Hindlimb muscle (tissue), 1 donor: ENCODE measurements at regions not wholly inside any gene's neighbourhood (a gene's known extent, or its start where the extent isn't known, plus 50 kb on each side); places are given as distances from the start of the nearest gene placed in this dataset.

Experiments used
- DNase-seq: peaks from one replicate; pipeline ENCODE4 v3.0.0-alpha.2; 2013

- DNase-seq = no peak
Observed at GRCh38 chr5:174235221-174236011, 189.9 kb downstream of the NSG2 start.

- no peak for DNase-seq
Observed at GRCh38 chr5:174236070-174236469, 190.6 kb downstream of the NSG2 start.

DNA sequence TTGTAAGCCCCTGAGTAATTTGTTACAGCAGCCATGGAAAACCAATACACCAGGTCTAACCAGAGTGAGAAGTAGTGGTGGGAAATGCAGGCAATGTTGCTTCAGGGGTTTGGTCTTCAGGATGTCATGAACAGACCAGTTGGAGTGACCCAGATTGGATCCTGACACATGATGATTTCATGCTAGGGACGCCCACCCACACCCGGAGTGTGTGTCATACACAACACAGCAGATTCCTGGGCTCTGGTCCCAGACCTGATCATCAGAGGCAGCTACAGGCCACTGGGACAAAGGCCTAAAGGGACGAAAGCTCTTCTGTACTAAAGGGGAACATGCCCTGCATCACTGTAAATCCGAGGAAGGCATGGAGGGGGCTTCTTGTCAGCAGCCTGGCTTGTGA lies 194.2 kb downstream of the NSG2 start:
- no peak for DNase-seq

- no peak for DNase-seq
Observed at GRCh38 chr5:174242573-174242972, 197.1 kb downstream of the NSG2 start.

DNA sequence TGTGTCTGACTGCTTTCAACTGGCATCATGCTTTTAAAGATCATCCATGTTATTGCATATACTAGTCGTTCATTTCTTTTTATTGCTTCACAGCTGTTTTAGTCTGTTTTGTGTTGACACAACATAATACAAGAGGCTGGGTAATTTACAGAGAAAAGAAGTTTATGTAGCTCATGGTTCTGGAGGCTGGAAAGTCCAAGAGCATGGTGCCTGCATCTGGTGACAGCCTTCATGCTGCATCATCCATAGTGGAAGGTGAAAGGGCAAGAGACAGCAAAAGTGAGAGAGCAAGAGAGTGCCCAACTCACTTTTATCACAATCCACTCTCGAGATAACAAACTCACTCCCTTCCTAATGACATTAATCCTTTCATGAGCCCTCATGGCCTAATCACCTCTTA lies 198.4 kb downstream of the NSG2 start:
- no peak for DNase-seq

- DNase-seq = peak; percentile 40
Observed at GRCh38 chr5:174245516-174246075, 200.1 kb downstream of the NSG2 start.

DNA sequence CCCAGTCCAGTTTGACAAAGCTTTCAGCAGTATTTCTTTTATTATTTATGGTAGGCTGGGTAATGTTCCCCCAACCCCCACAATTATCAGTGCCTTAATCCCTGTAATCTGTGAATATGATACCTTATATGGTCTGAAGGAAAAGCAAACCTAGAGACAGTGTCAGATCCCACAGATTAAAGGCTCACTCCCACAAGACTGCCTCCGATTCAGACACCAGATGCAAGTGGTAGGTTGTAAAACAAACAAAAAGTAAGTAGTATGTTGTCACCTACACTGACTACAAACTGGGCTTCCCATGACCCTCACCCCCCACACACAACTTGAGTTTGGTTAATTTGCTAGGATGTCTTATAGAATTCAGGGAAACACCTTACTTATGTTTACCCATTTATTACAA lies 201.2 kb downstream of the NSG2 start:
- no peak for DNase-seq

DNA sequence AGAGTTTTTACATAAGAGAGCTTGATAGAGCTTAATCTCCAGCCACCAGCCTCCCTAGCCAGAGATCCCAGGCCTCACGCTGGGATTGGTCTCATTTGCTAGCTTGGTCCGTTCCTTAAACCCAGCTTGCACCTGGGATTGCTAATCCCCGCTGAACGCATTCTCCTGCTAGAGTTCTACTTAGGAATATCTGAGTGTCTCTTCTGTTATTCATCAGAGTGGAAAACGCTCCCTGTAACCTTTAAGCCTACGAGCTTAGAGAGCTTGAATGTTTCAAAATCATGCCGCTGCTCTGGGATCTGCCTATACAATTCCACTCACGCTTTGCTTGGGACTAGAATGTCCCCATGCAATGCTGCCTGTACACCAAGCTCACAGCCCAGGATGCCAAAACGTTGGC lies 201.8 kb downstream of the NSG2 start:
- no peak for DNase-seq

- no peak for DNase-seq
Observed at GRCh38 chr5:174251305-174252000, 205.9 kb downstream of the NSG2 start.

- DNase-seq = no peak
Observed at GRCh38 chr5:174252121-174252520, 206.6 kb downstream of the NSG2 start.

- no peak for DNase-seq
Observed at GRCh38 chr5:174259696-174260420, 214.4 kb downstream of the NSG2 start.

GRCh38 chr5:174271316-174271715 lies 225.8 kb downstream of the NSG2 start:
- DNase-seq = no peak

DNA sequence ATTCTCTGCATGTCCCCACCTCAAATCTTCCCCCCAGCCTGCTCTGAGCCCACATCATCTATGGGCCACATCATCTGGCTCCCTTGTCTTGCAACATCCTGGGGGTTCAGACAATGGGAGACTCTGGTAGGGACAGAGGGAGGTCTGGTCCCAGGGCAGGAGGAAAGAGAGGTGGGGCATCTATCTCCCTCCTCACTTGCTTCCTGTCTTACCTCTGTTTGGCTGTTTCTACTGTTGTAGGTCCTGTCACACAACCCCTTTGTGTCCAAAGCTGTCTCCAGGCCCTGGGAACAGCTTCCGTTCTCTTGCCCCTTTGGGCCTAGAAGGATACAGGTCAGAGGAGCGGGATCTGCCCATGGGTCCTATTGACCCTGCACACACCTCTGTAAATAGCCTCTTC lies 227.2 kb downstream of the NSG2 start:
- no peak for DNase-seq

GRCh38 chr5:174273325-174273724 lies 227.8 kb downstream of the NSG2 start:
- DNase-seq = no peak

DNA sequence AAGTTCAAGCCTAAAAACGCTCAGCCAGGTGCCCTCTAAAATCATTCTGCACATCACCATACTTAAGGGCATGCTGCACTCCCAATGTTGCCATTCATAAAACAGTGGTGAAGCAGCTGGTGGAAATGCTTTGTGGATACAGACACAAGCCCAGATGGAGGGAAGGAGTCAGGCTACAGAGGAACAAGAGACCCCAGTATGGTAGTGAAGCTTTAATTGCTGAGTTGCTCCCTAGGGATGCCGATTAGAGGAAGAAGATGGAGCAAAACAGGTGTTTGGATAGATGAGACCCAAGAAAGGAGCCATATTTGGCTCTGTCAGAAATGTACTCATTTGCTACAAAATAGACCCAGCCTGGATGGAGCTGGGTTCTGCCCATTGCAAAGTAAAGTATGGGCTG lies 230.5 kb downstream of the NSG2 start:
- DNase-seq = no peak

DNA sequence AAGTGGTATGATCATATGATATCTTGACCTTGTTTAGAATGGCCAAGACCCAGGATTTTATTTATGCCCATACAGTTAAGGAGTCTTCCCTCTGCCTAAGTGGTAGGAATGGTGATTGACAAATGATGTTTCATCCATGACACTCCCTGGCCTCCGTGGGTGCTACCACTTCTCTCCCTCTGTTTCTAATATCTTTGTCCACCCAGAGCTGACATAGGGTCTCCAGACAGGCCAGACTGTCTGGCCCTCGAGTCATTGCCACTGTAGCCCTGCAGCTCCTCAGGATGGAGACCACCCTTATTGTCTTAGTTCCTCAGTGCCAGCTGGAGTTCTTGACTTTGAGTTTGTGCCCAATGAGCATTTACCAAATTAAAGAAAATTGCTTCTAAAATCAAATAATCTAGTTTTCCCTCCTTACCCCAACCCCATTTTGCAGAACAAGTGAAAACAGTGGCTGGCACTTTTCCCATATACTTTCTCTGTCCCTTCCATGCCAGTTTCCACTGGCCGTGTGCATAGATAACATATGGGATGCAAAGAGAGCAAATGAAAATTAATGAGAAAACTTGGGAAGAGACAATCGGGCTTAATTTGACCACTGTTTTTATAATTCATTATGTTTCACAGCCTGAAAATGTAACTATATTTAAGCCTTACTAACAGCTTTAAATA lies 235.7 kb downstream of the NSG2 start:
- no peak for DNase-seq

DNA sequence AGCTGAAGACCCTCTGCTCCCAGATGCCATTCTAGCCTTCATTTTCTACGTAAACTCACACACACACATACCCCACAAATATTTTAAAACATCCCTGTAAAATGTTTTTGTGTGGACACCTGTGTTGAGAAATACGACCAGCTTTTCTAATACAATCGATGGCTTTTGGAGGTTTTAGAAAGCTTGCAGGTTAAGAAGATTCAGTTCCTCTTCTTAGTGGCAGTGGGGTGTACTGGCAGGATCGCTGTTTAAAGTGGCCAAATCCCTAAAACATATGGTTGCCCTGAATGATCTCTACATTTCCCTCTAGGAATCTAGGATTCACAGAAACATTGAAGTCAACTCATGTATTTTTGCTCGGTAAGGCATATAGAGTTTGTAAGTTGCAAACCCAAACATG lies 236.3 kb downstream of the NSG2 start:
- no peak for DNase-seq

- DNase-seq = no peak
Observed at GRCh38 chr5:174282391-174282790, 236.9 kb downstream of the NSG2 start.

- no peak for DNase-seq
Observed at GRCh38 chr5:174283211-174284005, 237.9 kb downstream of the NSG2 start.

- DNase-seq = no peak
Observed at GRCh38 chr5:174284873-174285272, 239.4 kb downstream of the NSG2 start.

- no peak for DNase-seq
Observed at GRCh38 chr5:174287761-174288160, 242.3 kb downstream of the NSG2 start.

- DNase-seq = no peak
Observed at GRCh38 chr5:174288439-174288838, 242.9 kb downstream of the NSG2 start.
